Hepatocyte (in vitro differentiated cells): ENCODE measurements at regions not wholly inside any gene's neighbourhood (a gene's known extent, or its start where the extent isn't known, plus 50 kb on each side); places are given as distances from the start of the nearest gene placed in this dataset.

Experiments
- DNase-seq: peaks from one replicate; pipeline ENCODE4 v3.0.0-alpha.2; 2016; ENCODE audit warnings: low spot score
- H2AFZ ChIP-seq: fragments of 200-600 bp; sonication (generic); 2 replicates; pipeline ENCODE4 v1.6.0; 2016; ENCODE audit warnings: antibody characterized with exemption, mild to moderate bottlenecking
- H3K27ac ChIP-seq: fragments of 200-600 bp; sonication (generic); 2 replicates; pipeline ENCODE4 v1.5.1; 2016; ENCODE audit warnings: mild to moderate bottlenecking
- H3K27me3 ChIP-seq: fragments of 200-600 bp; sonication (generic); 2 replicates; pipeline ENCODE4 v1.6.1; 2016
- H3K36me3 ChIP-seq: fragments of 200-600 bp; sonication (generic); replicated peaks from 2 replicates; pipeline ENCODE4 v1.5.1; 2016; ENCODE audit warnings: low read depth; ENCODE audit not compliant: insufficient read depth
- H3K4me1 ChIP-seq: fragments of 200-600 bp; sonication (generic); 2 replicates; pipeline ENCODE4 v1.5.1; 2016; ENCODE audit warnings: mild to moderate bottlenecking, moderate library complexity; ENCODE audit not compliant: insufficient read depth
- H3K4me2 ChIP-seq: fragments of 200-600 bp; sonication (generic); 2 replicates; pipeline ENCODE4 v1.6.0; 2016
- H3K4me3 ChIP-seq: fragments of 200-600 bp; sonication (generic); 2 replicates; pipeline ENCODE4 v1.5.1; 2016; ENCODE audit warnings: mild to moderate bottlenecking
- H3K79me2 ChIP-seq: fragments of 200-600 bp; sonication (generic); 2 replicates; pipeline ENCODE4 v1.6.0; 2017; ENCODE audit warnings: mild to moderate bottlenecking
- H3K9me2 ChIP-seq: fragments of 200-600 bp; sonication (generic); replicated peaks from 2 replicates; pipeline ENCODE4 v1.6.0; 2017; ENCODE audit warnings: mild to moderate bottlenecking; ENCODE audit not compliant: insufficient read depth
- H3K9me3 ChIP-seq: fragments of 200-600 bp; sonication (generic); 2 replicates; pipeline ENCODE4 v1.5.1; 2016; ENCODE audit warnings: low read depth, mild to moderate bottlenecking
- H4K20me1 ChIP-seq: fragments of 200-600 bp; sonication (generic); 2 replicates; pipeline ENCODE4 v1.6.0; 2016; ENCODE audit warnings: mild to moderate bottlenecking; ENCODE audit not compliant: insufficient read depth, poor library complexity, severe bottlenecking
- EZH2 ChIP-seq: fragments of 200-600 bp; sonication (generic); IDR thresholded peaks from 2 replicates; pipeline ENCODE4 v1.6.1; 2016; ENCODE audit warnings: antibody characterized with exemption, mild to moderate bottlenecking, borderline replicate concordance
- EZH2phosphoT487 ChIP-seq: fragments of 200-600 bp; sonication (generic); IDR thresholded peaks from one replicate; pipeline ENCODE4 v1.6.1; 2018; ENCODE audit warnings: antibody characterized with exemption, mild to moderate bottlenecking, low read depth, moderate library complexity; ENCODE audit not compliant: unreplicated experiment, severe bottlenecking
- WGBS: methylation state at CpG from one replicate; pipeline ENCODE4 v1.1.6; 2016; ENCODE audit warnings: low lambda C conversion rate; ENCODE audit errors: missing lambda C conversion rate; 5-methylcytosine and 5-hydroxymethylcytosine counted together
- TF ChIP-seq, protein P1 (sequence below): fragments of 200-600 bp; sonication (generic); IDR thresholded peaks from 2 replicates; pipeline ENCODE4 v1.5.1; 2016; ENCODE audit warnings: antibody characterized with exemption, mild to moderate bottlenecking; ENCODE audit not compliant: poor library complexity

DNA sequence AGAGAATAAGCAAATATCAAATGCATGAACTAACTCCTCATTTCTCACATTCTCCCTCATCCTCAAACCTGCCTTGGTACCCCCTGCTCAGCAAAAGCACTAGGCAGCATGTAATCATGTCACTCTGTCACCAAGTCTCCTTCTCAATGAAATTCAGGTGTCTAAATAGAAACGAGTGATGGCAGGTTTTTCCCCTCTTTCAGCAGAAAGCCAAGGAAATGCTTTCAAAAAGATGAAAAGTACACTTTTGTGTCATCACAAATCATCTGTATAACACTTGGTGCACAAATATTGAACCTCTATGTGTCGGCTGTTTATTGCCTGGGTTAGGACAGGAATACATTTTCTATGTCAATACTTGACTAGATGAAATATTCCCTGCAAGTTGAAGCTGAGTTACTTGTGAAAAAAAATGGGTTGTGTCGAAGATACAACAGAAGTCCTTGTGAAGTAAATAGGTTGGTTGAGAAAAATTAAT lies 285.1 kb upstream of the MAGEB18 start:
- Histone ChIP-seq H3K9me3 (no peaks in the 10 kb centered on the region), H3K36me3 (no peaks in the 10 kb centered on the region), H3K4me3 (no peak overlapping the region), H3K9me2 (no peaks in the 10 kb centered on the region), H3K79me2 (no peaks in the 10 kb centered on the region), H3K4me2 (no peak overlapping the region), H3K27ac (no peak overlapping the region), H3K4me1 (no peaks in the 10 kb centered on the region), H2AFZ (no peak overlapping the region), H3K27me3 (no peaks in the 10 kb centered on the region), H4K20me1 (no peaks in the 10 kb centered on the region)
- no peak for DNase-seq
- TF ChIP-seq EZH2phosphoT487: no peak
- TF ChIP-seq, protein P1, sequence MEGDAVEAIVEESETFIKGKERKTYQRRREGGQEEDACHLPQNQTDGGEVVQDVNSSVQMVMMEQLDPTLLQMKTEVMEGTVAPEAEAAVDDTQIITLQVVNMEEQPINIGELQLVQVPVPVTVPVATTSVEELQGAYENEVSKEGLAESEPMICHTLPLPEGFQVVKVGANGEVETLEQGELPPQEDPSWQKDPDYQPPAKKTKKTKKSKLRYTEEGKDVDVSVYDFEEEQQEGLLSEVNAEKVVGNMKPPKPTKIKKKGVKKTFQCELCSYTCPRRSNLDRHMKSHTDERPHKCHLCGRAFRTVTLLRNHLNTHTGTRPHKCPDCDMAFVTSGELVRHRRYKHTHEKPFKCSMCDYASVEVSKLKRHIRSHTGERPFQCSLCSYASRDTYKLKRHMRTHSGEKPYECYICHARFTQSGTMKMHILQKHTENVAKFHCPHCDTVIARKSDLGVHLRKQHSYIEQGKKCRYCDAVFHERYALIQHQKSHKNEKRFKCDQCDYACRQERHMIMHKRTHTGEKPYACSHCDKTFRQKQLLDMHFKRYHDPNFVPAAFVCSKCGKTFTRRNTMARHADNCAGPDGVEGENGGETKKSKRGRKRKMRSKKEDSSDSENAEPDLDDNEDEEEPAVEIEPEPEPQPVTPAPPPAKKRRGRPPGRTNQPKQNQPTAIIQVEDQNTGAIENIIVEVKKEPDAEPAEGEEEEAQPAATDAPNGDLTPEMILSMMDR: no peak
- no peak for TF ChIP-seq EZH2
- 52% methylated on average over 3 of the region's 3 CpGs for WGBS

DNA sequence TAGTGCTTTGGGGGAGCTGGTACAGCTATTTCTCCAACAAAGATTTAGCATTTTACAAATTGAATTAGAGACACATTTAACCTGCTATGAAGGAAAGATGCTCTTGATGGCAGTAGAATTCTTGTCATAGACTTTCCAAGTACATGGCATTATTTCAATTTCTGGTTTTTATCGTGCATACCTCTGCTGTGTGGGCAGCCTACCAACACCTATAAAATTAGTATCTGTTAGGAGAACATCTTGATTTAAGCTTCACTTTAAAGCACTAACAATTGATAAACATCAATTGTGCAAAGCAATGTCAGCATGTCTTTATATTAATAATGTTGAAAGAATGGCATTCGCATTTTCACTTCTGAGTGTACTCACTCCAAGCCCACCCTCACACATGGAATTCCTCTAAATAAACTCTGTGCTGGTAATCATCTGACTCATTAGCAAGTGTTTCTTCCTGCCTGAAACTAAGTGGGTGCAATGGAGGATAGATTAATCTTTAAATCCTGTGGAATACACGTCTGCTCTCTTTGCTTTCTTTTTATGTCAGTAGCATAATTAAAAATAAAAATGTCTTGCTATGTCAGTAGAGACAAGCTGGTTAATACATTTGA lies 279.8 kb upstream of the MAGEB18 start:
- Histone ChIP-seq H3K9me3 (no peaks in the 10 kb centered on the region), H3K9me2 (no peaks in the 10 kb centered on the region), H3K27ac (no peak overlapping the region), H3K36me3 (no peaks in the 10 kb centered on the region), H3K4me1 (no peaks in the 10 kb centered on the region), H3K4me3 (no peak overlapping the region), H3K27me3 (no peaks in the 10 kb centered on the region), H3K79me2 (no peaks in the 10 kb centered on the region), H3K4me2 (no peak overlapping the region), H2AFZ (no peak overlapping the region), H4K20me1 (no peaks in the 10 kb centered on the region)
- DNase-seq: no peak
- WGBS: 54% methylated on average over 3 of the region's 3 CpGs
- TF ChIP-seq EZH2: no peak
- TF ChIP-seq, protein P1: peak; percentile 21

DNA sequence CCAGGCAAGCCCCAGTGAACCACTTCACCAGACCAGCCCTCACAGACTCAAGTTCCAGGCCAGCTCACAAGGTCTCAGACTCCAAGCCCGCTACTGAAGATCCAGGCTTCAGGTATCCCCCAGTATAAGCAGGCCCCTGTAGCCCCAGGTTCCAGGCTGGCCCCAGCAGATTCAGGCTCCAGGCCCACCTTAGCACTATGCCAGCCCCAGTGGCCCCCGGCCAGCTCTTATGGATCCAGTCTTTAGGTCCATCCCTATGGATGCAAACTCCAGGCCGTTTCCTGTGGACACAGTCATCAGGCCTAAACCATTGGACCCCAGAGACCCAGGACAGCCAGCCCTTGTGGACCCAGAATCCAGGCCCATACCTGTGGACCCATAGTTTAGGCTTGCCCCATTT lies 277.8 kb upstream of the MAGEB18 start:
- H3K36me3 ChIP-seq: no peaks in the 10 kb centered on the region
- H3K4me1 ChIP-seq: no peaks in the 10 kb centered on the region
- H3K9me2 ChIP-seq: no peaks in the 10 kb centered on the region
- TF ChIP-seq EZH2phosphoT487 (no peak), EZH2 (no peak)
- TF ChIP-seq, protein P1: no peak
- 76% methylated on average over 3 of the region's 3 CpGs for WGBS
- H3K27ac ChIP-seq: no peak overlapping the region
- no peak for DNase-seq
- H3K9me3 ChIP-seq: no peaks in the 10 kb centered on the region
- no peaks in the 10 kb centered on the region for H3K27me3 ChIP-seq
- H3K79me2 ChIP-seq: no peaks in the 10 kb centered on the region
- no peak overlapping the region for H2AFZ ChIP-seq
- no peaks in the 10 kb centered on the region for H4K20me1 ChIP-seq
- no peak overlapping the region for H3K4me3 ChIP-seq
- no peak overlapping the region for H3K4me2 ChIP-seq
